ENCODE measurements at regions not wholly inside any gene's neighbourhood (a gene's known extent, or its start where the extent isn't known, plus 50 kb on each side); places are given as distances from the start of the nearest gene placed in this dataset.

DNA sequence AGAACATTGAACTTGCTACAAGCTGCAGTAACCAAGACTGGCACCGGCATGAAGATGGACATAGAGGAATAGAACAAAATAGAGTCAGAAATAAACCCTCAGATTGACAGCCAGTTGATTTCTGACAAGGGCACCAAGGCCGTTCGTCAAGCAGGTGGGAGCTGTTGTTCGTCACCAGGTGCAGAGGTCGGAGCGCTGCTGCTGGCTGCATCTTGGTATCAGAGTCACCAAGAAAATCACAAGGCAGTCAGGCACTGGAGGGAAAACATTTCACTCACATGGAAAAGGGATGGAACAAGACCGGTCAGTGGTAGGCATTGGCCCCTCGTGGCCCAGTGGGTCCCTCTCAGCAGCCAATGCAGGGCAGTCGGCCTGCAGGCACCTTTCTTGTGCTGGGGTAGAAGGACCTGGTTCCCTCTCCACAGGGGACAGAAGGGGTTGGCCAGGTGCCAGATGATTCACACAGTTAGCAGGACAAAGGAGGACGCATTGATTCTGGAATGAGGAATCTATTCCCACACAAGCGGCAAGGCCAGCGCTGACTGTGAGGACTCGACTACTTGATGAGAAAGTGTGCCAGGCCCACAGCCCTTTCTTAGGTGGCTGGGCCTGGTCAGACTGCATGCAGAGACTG lies 115.8 kb upstream of the FGF3 start:
- no peak for TF ChIP-seq POLR2A (IDR thresholded peaks at IDR 0.05)
- TF ChIP-seq, protein P1, sequence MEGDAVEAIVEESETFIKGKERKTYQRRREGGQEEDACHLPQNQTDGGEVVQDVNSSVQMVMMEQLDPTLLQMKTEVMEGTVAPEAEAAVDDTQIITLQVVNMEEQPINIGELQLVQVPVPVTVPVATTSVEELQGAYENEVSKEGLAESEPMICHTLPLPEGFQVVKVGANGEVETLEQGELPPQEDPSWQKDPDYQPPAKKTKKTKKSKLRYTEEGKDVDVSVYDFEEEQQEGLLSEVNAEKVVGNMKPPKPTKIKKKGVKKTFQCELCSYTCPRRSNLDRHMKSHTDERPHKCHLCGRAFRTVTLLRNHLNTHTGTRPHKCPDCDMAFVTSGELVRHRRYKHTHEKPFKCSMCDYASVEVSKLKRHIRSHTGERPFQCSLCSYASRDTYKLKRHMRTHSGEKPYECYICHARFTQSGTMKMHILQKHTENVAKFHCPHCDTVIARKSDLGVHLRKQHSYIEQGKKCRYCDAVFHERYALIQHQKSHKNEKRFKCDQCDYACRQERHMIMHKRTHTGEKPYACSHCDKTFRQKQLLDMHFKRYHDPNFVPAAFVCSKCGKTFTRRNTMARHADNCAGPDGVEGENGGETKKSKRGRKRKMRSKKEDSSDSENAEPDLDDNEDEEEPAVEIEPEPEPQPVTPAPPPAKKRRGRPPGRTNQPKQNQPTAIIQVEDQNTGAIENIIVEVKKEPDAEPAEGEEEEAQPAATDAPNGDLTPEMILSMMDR (IDR thresholded peaks at IDR 0.05) = no peak

Data from testis (tissue), 2 donors.